Liver (tissue), 7 donors: ENCODE measurements at regions not wholly inside any gene's neighbourhood (a gene's known extent, or its start where the extent isn't known, plus 50 kb on each side); places are given as distances from the start of the nearest gene placed in this dataset.

Source experiments
- DNase-seq: peaks from one replicate; pipeline ENCODE4 v3.0.0-alpha.2; 2017; ENCODE audit warnings: low spot score
- H3K27ac ChIP-seq, 2 donors: one replicate each; pipeline ENCODE4 v1.7.0; 2013; ENCODE audit warnings: inconsistent platforms in 2 of 2, low read length in 2 of 2, control low read depth in 1 of 2, low read depth in 1 of 2, mild to moderate bottlenecking in 1 of 2
- H3K27me3 ChIP-seq, 4 donors: one replicate each; pipeline versions ENCODE4 v1.6.1 to v1.7.0; 2013; ENCODE audit warnings: low read length in 3 of 4, inconsistent platforms in 1 of 4, mild to moderate bottlenecking in 1 of 4, moderate library complexity in 1 of 4; ENCODE audit not compliant: control insufficient read depth in 4 of 4, insufficient read depth in 4 of 4
- H3K36me3 ChIP-seq, 4 donors: one replicate each; pipeline versions ENCODE4 v1.6.1 to v1.7.0; 2013; ENCODE audit warnings: low read length in 3 of 4, mild to moderate bottlenecking in 3 of 4, low read depth in 1 of 4, moderate library complexity in 1 of 4; ENCODE audit not compliant: control insufficient read depth in 4 of 4, insufficient read depth in 3 of 4
- H3K4me1 ChIP-seq, 4 donors: one replicate each; pipeline versions ENCODE4 v1.6.1 to v1.7.0; 2013; ENCODE audit warnings: low read length in 3 of 4, mild to moderate bottlenecking in 3 of 4, moderate library complexity in 1 of 4; ENCODE audit not compliant: control insufficient read depth in 4 of 4, insufficient read depth in 4 of 4
- H3K4me3 ChIP-seq, 3 donors: one replicate each; pipeline versions ENCODE4 v1.6.1 to v1.7.0; 2013; ENCODE audit warnings: low read length in 3 of 3, control low read depth in 1 of 3, low read depth in 1 of 3, mild to moderate bottlenecking in 1 of 3
- H3K9ac ChIP-seq, 2 donors: one replicate each; pipeline ENCODE4 v1.7.0; 2013; ENCODE audit warnings: low read length in 2 of 2, mild to moderate bottlenecking in 2 of 2, moderate library complexity in 2 of 2, control low read depth in 1 of 2, low read depth in 1 of 2
- H3K9me3 ChIP-seq, 4 donors: one replicate each; pipeline versions ENCODE4 v1.6.1 to v1.7.0; 2013; ENCODE audit warnings: low read length in 3 of 4; ENCODE audit not compliant: control insufficient read depth in 4 of 4
- ATF3 ChIP-seq: IDR thresholded peaks from 2 replicates; pipeline ENCODE4 v1.6.1; 2016; ENCODE audit warnings: antibody characterized with exemption
- EGR1 ChIP-seq, 2 donors: IDR thresholded peaks; 2 replicates each; pipeline ENCODE4 v1.6.1; 2016 to 2018; ENCODE audit warnings: antibody characterized with exemption in 2 of 2, low read depth in 2 of 2
- FOXA2 ChIP-seq: IDR thresholded peaks from 2 replicates; pipeline ENCODE4 v1.6.1; 2016; ENCODE audit warnings: antibody characterized with exemption
- GABPA ChIP-seq, 2 donors: IDR thresholded peaks in 1 of 2; conservative IDR thresholded peaks in 1 of 2; 2 replicates each; pipeline ENCODE4 v1.6.1; 2016; ENCODE audit warnings: antibody characterized with exemption in 2 of 2, mild to moderate bottlenecking in 1 of 2, moderate library complexity in 1 of 2
- HNF4A ChIP-seq, 2 donors: conservative IDR thresholded peaks; 2 replicates each; pipeline ENCODE4 v1.6.1; 2016; ENCODE audit warnings: antibody characterized with exemption in 2 of 2, mild to moderate bottlenecking in 2 of 2
- HNF4G ChIP-seq: IDR thresholded peaks from 2 replicates; pipeline ENCODE4 v1.6.1; 2016; ENCODE audit warnings: antibody characterized with exemption
- JUND ChIP-seq, 2 donors: IDR thresholded peaks; 2 replicates each; pipeline ENCODE4 v1.6.1; 2016; ENCODE audit warnings: antibody characterized with exemption in 2 of 2
- MAX ChIP-seq: IDR thresholded peaks from 2 replicates; pipeline ENCODE4 v1.6.1; 2016; ENCODE audit warnings: antibody characterized with exemption
- NR2F2 ChIP-seq: IDR thresholded peaks from 2 replicates; pipeline ENCODE4 v1.6.1; 2016; ENCODE audit warnings: antibody characterized with exemption
- SP1 ChIP-seq: IDR thresholded peaks from 2 replicates; pipeline ENCODE4 v1.6.1; 2018; ENCODE audit warnings: antibody characterized with exemption, mild to moderate bottlenecking
- TAF1 ChIP-seq: conservative IDR thresholded peaks from 2 replicates; pipeline ENCODE4 v1.6.1; 2016; ENCODE audit warnings: antibody characterized with exemption, mild to moderate bottlenecking
- YY1 ChIP-seq: IDR thresholded peaks from 2 replicates; pipeline ENCODE4 v1.6.1; 2016; ENCODE audit warnings: antibody characterized with exemption, mild to moderate bottlenecking
- WGBS: extraction: QIAGEN DNeasy Blood & Tissue Kit; methylation state at CpG from one replicate; pipeline ENCODE4 v1.1.7; 2013; 5-methylcytosine and 5-hydroxymethylcytosine counted together
- donor health status: healthy.
- donor health status: healthy.
- donor health status: healthy.
- donor health status: healthy.

- DNase-seq = no peak
- H3K9me3 ChIP-seq = no peaks in the 10 kb centered on the region
- 81% methylated on average over 2 of the region's 2 CpGs for WGBS
- H3K9ac ChIP-seq = no peak overlapping the region
- no peaks in the 10 kb centered on the region for H3K27me3 ChIP-seq
- no peaks in the 10 kb centered on the region for H3K4me1 ChIP-seq
- no peak overlapping the region for H3K27ac ChIP-seq
- TF ChIP-seq HNF4A (conservative IDR thresholded peaks at IDR 0.05) (no peak), GABPA (IDR thresholded peaks at IDR 0.05 in 1 of 2, conservative IDR thresholded peaks at IDR 0.05 in 1 of 2) (no peak)
- no peak overlapping the region for H3K4me3 ChIP-seq
- no peaks in the 10 kb centered on the region for H3K36me3 ChIP-seq
Observed at GRCh38 chr1:213573648-213574009, 414.1 kb upstream of the PROX1 start.

- DNase-seq = no peak
- Histone ChIP-seq H3K9ac (no peak overlapping the region), H3K4me3 (no peak overlapping the region), H3K27ac (no peak overlapping the region), H3K27me3 (no peaks in the 10 kb centered on the region), H3K36me3 (no peaks in the 10 kb centered on the region), H3K9me3 (no peaks in the 10 kb centered on the region), H3K4me1 (no peaks in the 10 kb centered on the region)
- 82% methylated on average over 6 of the region's 6 CpGs for WGBS
- TF ChIP-seq HNF4A (conservative IDR thresholded peaks at IDR 0.05) (no peak), JUND (IDR thresholded peaks at IDR 0.05) (no peak), NR2F2 (no peak), FOXA2 (no peak), SP1 (no peak), TAF1 (no peak), MAX (no peak), HNF4G (no peak)
Observed at GRCh38 chr1:213582976-213583567, 404.7 kb upstream of the PROX1 start.

- 73% methylated on average over 2 of the region's 2 CpGs for WGBS
- Histone ChIP-seq H3K9me3 (no peaks in the 10 kb centered on the region), H3K27ac (no peak overlapping the region), H3K9ac (no peak overlapping the region), H3K27me3 (no peaks in the 10 kb centered on the region), H3K36me3 (no peaks in the 10 kb centered on the region), H3K4me1 (no peaks in the 10 kb centered on the region), H3K4me3 (no peak overlapping the region)
- TF ChIP-seq ATF3 (no peak), FOXA2 (no peak), EGR1 (IDR thresholded peaks at IDR 0.05; ENCODE audit: low read depth in 2 of 2) (no peak), YY1 (no peak)
- DNase-seq = no peak
Observed at GRCh38 chr1:213584272-213584671, 403.5 kb upstream of the PROX1 start.

- no peaks in the 10 kb centered on the region for H3K36me3 ChIP-seq
- TF ChIP-seq GABPA (IDR thresholded peaks at IDR 0.05 in 1 of 2, conservative IDR thresholded peaks at IDR 0.05 in 1 of 2) = no peak
- no peaks in the 10 kb centered on the region for H3K4me1 ChIP-seq
- no peak for DNase-seq
- no peaks in the 10 kb centered on the region for H3K9me3 ChIP-seq
- no peaks in the 10 kb centered on the region for H3K27me3 ChIP-seq
- no peak overlapping the region for H3K27ac ChIP-seq
- H3K4me3 ChIP-seq = no peak overlapping the region
- no peak overlapping the region for H3K9ac ChIP-seq
- WGBS = 91% methylated on average over 2 of the region's 2 CpGs
Observed at GRCh38 chr1:213585402-213585801, 402.4 kb upstream of the PROX1 start.
